OCI-LY3 (cell line): ENCODE measurements at regions not wholly inside any gene's neighbourhood (a gene's known extent, or its start where the extent isn't known, plus 50 kb on each side); places are given as distances from the start of the nearest gene placed in this dataset.

ENCODE experiments used
- H2AFZ ChIP-seq: fragments of 200-600, 300-600 bp; shearing (Covaris generic); 2 replicates; pipeline ENCODE4 v1.6.0; 2014; ENCODE audit warnings: antibody characterized with exemption, low read depth, low read length
- H3K27ac ChIP-seq: fragments of 200-600, 300-600 bp; sonication (generic); 2 replicates; pipeline ENCODE4 v1.5.1; 2014; ENCODE audit warnings: mild to moderate bottlenecking, low read length, moderate library complexity, mixed read lengths
- H3K27me3 ChIP-seq: fragments of 200-600, 300-600 bp; sonication (generic); 2 replicates; pipeline ENCODE4 v1.6.1; 2014; ENCODE audit warnings: low read depth, low read length, mixed read lengths
- H3K36me3 ChIP-seq: fragments of 200-600, 300-600 bp; sonication (generic); replicated peaks from 2 replicates; pipeline ENCODE3; 2014; ENCODE audit warnings: low read depth, low read length, mixed read lengths
- H3K4me1 ChIP-seq: fragments of 300-600, 200-600 bp; sonication (generic); 2 replicates; pipeline ENCODE4 v1.6.1; 2014; ENCODE audit warnings: low read length, mixed read lengths
- H3K4me2 ChIP-seq: fragments of 200-600, 300-600 bp; sonication (generic); 2 replicates; pipeline ENCODE4 v1.6.1; 2014; ENCODE audit warnings: low read length, mixed read lengths
- H3K4me3 ChIP-seq: fragments of 300-600, 200-600 bp; sonication (generic); 2 replicates; pipeline ENCODE4 v1.5.1; 2014; ENCODE audit warnings: antibody characterized with exemption, mild to moderate bottlenecking, low read length, moderate library complexity
- H3K79me2 ChIP-seq: fragments of 300-600, 200-600 bp; shearing (Covaris generic); 2 replicates; pipeline ENCODE4 v1.6.1; 2014; ENCODE audit warnings: mild to moderate bottlenecking, low read length, mixed read lengths
- H3K9ac ChIP-seq: fragments of 300-600, 200-600 bp; shearing (Covaris generic); 2 replicates; pipeline ENCODE4 v1.6.0; 2014; ENCODE audit warnings: mild to moderate bottlenecking, low read length, moderate library complexity
- H3K9me3 ChIP-seq: fragments of 200-600, 300-600 bp; shearing (Covaris generic); 2 replicates; pipeline ENCODE4 v1.6.1; 2014; ENCODE audit warnings: low read length, mixed read lengths; ENCODE audit not compliant: insufficient read depth
- H4K20me1 ChIP-seq: fragments of 200-600, 300-600 bp; sonication (generic); 2 replicates; pipeline ENCODE4 v1.6.1; 2016; ENCODE audit warnings: low read length, mixed read lengths; ENCODE audit not compliant: insufficient read depth
- CTCF ChIP-seq: fragments of 200-600, 300-600 bp; sonication (generic); IDR thresholded peaks from 2 replicates; pipeline ENCODE4 v1.5.1; 2014; ENCODE audit warnings: antibody characterized with exemption, low read length, low read depth
- EZH2phosphoT487 ChIP-seq: fragments of 200-600 bp; shearing (Covaris generic); IDR thresholded peaks from 2 replicates; pipeline ENCODE4 v1.6.1; 2018; ENCODE audit warnings: antibody characterized with exemption, mixed run types, low read depth

- H3K27ac ChIP-seq = no peak overlapping the region
- no peaks in the 10 kb centered on the region for H3K79me2 ChIP-seq
- no peak overlapping the region for H3K4me3 ChIP-seq
- no peaks in the 10 kb centered on the region for H3K27me3 ChIP-seq
- H3K36me3 ChIP-seq = no peaks in the 10 kb centered on the region
- no peak overlapping the region for H3K4me2 ChIP-seq
- no peak overlapping the region for H3K9ac ChIP-seq
- TF ChIP-seq CTCF (no peak), EZH2phosphoT487 (no peak)
- H3K4me1 ChIP-seq = no peaks in the 10 kb centered on the region
- H3K9me3 ChIP-seq = no peaks in the 10 kb centered on the region
- H2AFZ ChIP-seq = no peak overlapping the region
- H4K20me1 ChIP-seq = no peaks in the 10 kb centered on the region
These were observed 116.3 kb upstream of the IGF1 start for GRCh38 chr12:102596687-102597086.

GRCh38 chr12:102596031-102596430 is 115.7 kb upstream of the IGF1 start:
- no peak overlapping the region for H3K4me2 ChIP-seq
- H3K36me3 ChIP-seq = no peaks in the 10 kb centered on the region
- H3K27ac ChIP-seq = no peak overlapping the region
- no peak overlapping the region for H3K4me3 ChIP-seq
- TF ChIP-seq EZH2phosphoT487 (no peak), CTCF (no peak)
- H3K9me3 ChIP-seq = no peaks in the 10 kb centered on the region
- H3K4me1 ChIP-seq = no peaks in the 10 kb centered on the region
- no peak overlapping the region for H2AFZ ChIP-seq
- H4K20me1 ChIP-seq = no peaks in the 10 kb centered on the region
- no peaks in the 10 kb centered on the region for H3K27me3 ChIP-seq
- no peak overlapping the region for H3K9ac ChIP-seq
- no peaks in the 10 kb centered on the region for H3K79me2 ChIP-seq

- no peak overlapping the region for H3K27ac ChIP-seq
- no peaks in the 10 kb centered on the region for H3K27me3 ChIP-seq
- no peaks in the 10 kb centered on the region for H3K36me3 ChIP-seq
- no peaks in the 10 kb centered on the region for H4K20me1 ChIP-seq
- no peaks in the 10 kb centered on the region for H3K79me2 ChIP-seq
- no peak overlapping the region for H3K9ac ChIP-seq
- no peak overlapping the region for H3K4me3 ChIP-seq
- H3K4me2 ChIP-seq = no peak overlapping the region
- H2AFZ ChIP-seq = no peak overlapping the region
- no peak for TF ChIP-seq EZH2phosphoT487
- TF ChIP-seq CTCF = no peak
- H3K4me1 ChIP-seq = no peaks in the 10 kb centered on the region
- H3K9me3 ChIP-seq = no peaks in the 10 kb centered on the region
These were observed 115.0 kb upstream of the IGF1 start for GRCh38 chr12:102595315-102595714.

GRCh38 chr12:102593134-102593533 is 112.8 kb upstream of the IGF1 start:
- TF ChIP-seq CTCF (no peak), EZH2phosphoT487 (no peak)
- H2AFZ ChIP-seq = no peak overlapping the region

More at GRCh38 chr12:102593134-102593533, 112.8 kb upstream of the IGF1 start:
- Histone ChIP-seq H3K27ac (no peak overlapping the region), H3K9ac (no peak overlapping the region), H3K9me3 (no peaks in the 10 kb centered on the region), H4K20me1 (no peaks in the 10 kb centered on the region), H3K4me2 (no peak overlapping the region), H3K36me3 (no peaks in the 10 kb centered on the region), H3K27me3 (no peaks in the 10 kb centered on the region), H3K4me1 (no peaks in the 10 kb centered on the region), H3K4me3 (no peak overlapping the region), H3K79me2 (no peaks in the 10 kb centered on the region)
